CD1c-positive myeloid dendritic cell (primary cell): ENCODE measurements at regions not wholly inside any gene's neighbourhood (a gene's known extent, or its start where the extent isn't known, plus 50 kb on each side); places are given as distances from the start of the nearest gene placed in this dataset.
A peak's percentile ranks its signal among the peaks of the same experiment; 100 is the strongest.
"Not testable (repeated sequence)": the region's sequence is repeated elsewhere in the genome, so short reads cannot be mapped to it uniquely, and the experiment has no call there.

Source experiments
- DNase-seq: peaks from one replicate; pipeline ENCODE4 v3.0.0-alpha.2; 2016; ENCODE audit errors: extremely low spot score

GRCh38 chr5:82493221-82493620, 215.1 kb upstream of the RPS23 start:
- DNase-seq = no peak

GRCh38 chr5:82491397-82491796, 213.2 kb upstream of the RPS23 start:
- no peak for DNase-seq

- DNase-seq = no peak
These were observed 211.5 kb upstream of the RPS23 start for GRCh38 chr5:82489683-82490082.

GRCh38 chr5:82487131-82487530, 209.0 kb upstream of the RPS23 start:
- peak; percentile 13 for DNase-seq

GRCh38 chr5:82480331-82480730, 202.2 kb upstream of the RPS23 start:
- DNase-seq = no peak

- no peak for DNase-seq
These were observed 198.0 kb upstream of the RPS23 start for GRCh38 chr5:82476155-82476554.

- no peak for DNase-seq
These were observed 195.1 kb upstream of the RPS23 start for GRCh38 chr5:82473262-82473661.

- DNase-seq = no peak
These were observed 192.2 kb upstream of the RPS23 start for GRCh38 chr5:82470185-82470994.

GRCh38 chr5:82466986-82467561, 188.9 kb upstream of the RPS23 start:
- DNase-seq = no peak

GRCh38 chr5:82465235-82465634, 187.1 kb upstream of the RPS23 start:
- no peak for DNase-seq

- no peak for DNase-seq
These were observed 181.5 kb upstream of the RPS23 start for GRCh38 chr5:82459626-82460025.

GRCh38 chr5:82455317-82455716, 177.2 kb upstream of the RPS23 start:
- not testable (repeated sequence) for DNase-seq

GRCh38 chr5:82448374-82448773, 170.2 kb upstream of the RPS23 start:
- no peak for DNase-seq

GRCh38 chr5:82447913-82448312, 169.8 kb upstream of the RPS23 start:
- no peak for DNase-seq

- no peak for DNase-seq
These were observed 168.7 kb upstream of the RPS23 start for GRCh38 chr5:82446809-82447208.

- no peak for DNase-seq
These were observed 167.7 kb upstream of the RPS23 start for GRCh38 chr5:82445726-82446335.

- DNase-seq = no peak
These were observed 161.7 kb upstream of the RPS23 start for GRCh38 chr5:82439750-82440445.

- not testable (repeated sequence) for DNase-seq
These were observed 159.4 kb upstream of the RPS23 start for GRCh38 chr5:82437565-82437964.

- no peak for DNase-seq
These were observed 158.1 kb upstream of the RPS23 start for GRCh38 chr5:82436291-82436690.

GRCh38 chr5:82434696-82435660, 156.8 kb upstream of the RPS23 start:
- DNase-seq = not testable (repeated sequence)

GRCh38 chr5:82426464-82427154, 148.5 kb upstream of the RPS23 start:
- no peak for DNase-seq
